ENCODE measurements at regions not wholly inside any gene's neighbourhood (a gene's known extent, or its start where the extent isn't known, plus 50 kb on each side); places are given as distances from the start of the nearest gene placed in this dataset.

- Histone ChIP-seq H3K4me1 (ENCODE audit: insufficient read depth, low read length, poor library complexity, severe bottlenecking) (no peaks in the 10 kb centered on the region), H2AFZ (ENCODE audit: low read length) (no peak overlapping the region), H3K4me2 (ENCODE audit: low read depth, low read length, poor library complexity, severe bottlenecking) (no peak overlapping the region), H3K4me3 (ENCODE audit: low read length, poor library complexity, severe bottlenecking) (no peak overlapping the region), H3K79me2 (ENCODE audit: insufficient read depth, low read length) (no peaks in the 10 kb centered on the region), H4K20me1 (ENCODE audit: insufficient read depth, low read length, poor library complexity, severe bottlenecking) (no peaks in the 10 kb centered on the region), H3K36me3 (ENCODE audit: insufficient read depth, low read length) (no peaks in the 10 kb centered on the region), H3K9me3 (ENCODE audit: insufficient read depth, low read depth, low read length) (no peaks in the 10 kb centered on the region), H3F3A (ENCODE audit: low read depth) (no peaks in the 10 kb centered on the region), H3K9me2 (replicated peaks; ENCODE audit: low read depth, low read length) (no peaks in the 10 kb centered on the region), H3K9ac (ENCODE audit: low read depth, low read length, poor library complexity, severe bottlenecking) (no peak overlapping the region), H3K27me3 (ENCODE audit: insufficient read depth, low read length, poor library complexity, severe bottlenecking) (no peaks in the 10 kb centered on the region)
- TF ChIP-seq CTCF (conservative IDR thresholded peaks at IDR 0.05; ENCODE audit: low read length) (no peak), EZH2phosphoT487 (IDR thresholded peaks at IDR 0.05; ENCODE audit: borderline replicate concordance) (no peak)
These were observed 160.6 kb upstream of the C21orf91 start for GRCh38 chr21:17979763-17980162.

GRCh38 chr21:17978895-17979294 lies 159.7 kb upstream of the C21orf91 start:
- H3K9me3 ChIP-seq (ENCODE audit: insufficient read depth, low read depth, low read length), result no peaks in the 10 kb centered on the region
- no peaks in the 10 kb centered on the region for H3K4me1 ChIP-seq (ENCODE audit: insufficient read depth, low read length, poor library complexity, severe bottlenecking)
- H3K4me2 ChIP-seq (ENCODE audit: low read depth, low read length, poor library complexity, severe bottlenecking), result no peak overlapping the region
- no peak overlapping the region for H2AFZ ChIP-seq (ENCODE audit: low read length)
- TF ChIP-seq EZH2phosphoT487 (IDR thresholded peaks at IDR 0.05; ENCODE audit: borderline replicate concordance), result no peak
- no peak for TF ChIP-seq CTCF (conservative IDR thresholded peaks at IDR 0.05; ENCODE audit: low read length)
- no peaks in the 10 kb centered on the region for H3K27me3 ChIP-seq (ENCODE audit: insufficient read depth, low read length, poor library complexity, severe bottlenecking)
- no peak overlapping the region for H3K9ac ChIP-seq (ENCODE audit: low read depth, low read length, poor library complexity, severe bottlenecking)
- no peaks in the 10 kb centered on the region for H3K36me3 ChIP-seq (ENCODE audit: insufficient read depth, low read length)
- no peaks in the 10 kb centered on the region for H3K79me2 ChIP-seq (ENCODE audit: insufficient read depth, low read length)
- no peak overlapping the region for H3K4me3 ChIP-seq (ENCODE audit: low read length, poor library complexity, severe bottlenecking)
- no peaks in the 10 kb centered on the region for H3K9me2 ChIP-seq (replicated peaks; ENCODE audit: low read depth, low read length)
- H4K20me1 ChIP-seq (ENCODE audit: insufficient read depth, low read length, poor library complexity, severe bottlenecking), result no peaks in the 10 kb centered on the region
- H3F3A ChIP-seq (ENCODE audit: low read depth), result no peaks in the 10 kb centered on the region

- TF ChIP-seq CTCF (conservative IDR thresholded peaks at IDR 0.05; ENCODE audit: low read length) (no peak), EZH2phosphoT487 (IDR thresholded peaks at IDR 0.05; ENCODE audit: borderline replicate concordance) (no peak)
- Histone ChIP-seq H3K36me3 (ENCODE audit: insufficient read depth, low read length) (no peaks in the 10 kb centered on the region), H3K9me2 (replicated peaks; ENCODE audit: low read depth, low read length) (no peaks in the 10 kb centered on the region), H3K4me3 (ENCODE audit: low read length, poor library complexity, severe bottlenecking) (no peak overlapping the region), H3K27me3 (ENCODE audit: insufficient read depth, low read length, poor library complexity, severe bottlenecking) (no peaks in the 10 kb centered on the region), H3K9me3 (ENCODE audit: insufficient read depth, low read depth, low read length) (no peaks in the 10 kb centered on the region), H3K79me2 (ENCODE audit: insufficient read depth, low read length) (no peaks in the 10 kb centered on the region), H3F3A (ENCODE audit: low read depth) (no peaks in the 10 kb centered on the region), H3K9ac (ENCODE audit: low read depth, low read length, poor library complexity, severe bottlenecking) (no peak overlapping the region), H3K4me2 (ENCODE audit: low read depth, low read length, poor library complexity, severe bottlenecking) (no peak overlapping the region), H2AFZ (ENCODE audit: low read length) (no peak overlapping the region), H3K4me1 (ENCODE audit: insufficient read depth, low read length, poor library complexity, severe bottlenecking) (no peaks in the 10 kb centered on the region), H4K20me1 (ENCODE audit: insufficient read depth, low read length, poor library complexity, severe bottlenecking) (no peaks in the 10 kb centered on the region)
These were observed 157.5 kb upstream of the C21orf91 start for GRCh38 chr21:17976691-17977090.

All from Loucy (cell line).